HL-60 (cell line): ENCODE measurements at regions not wholly inside any gene's neighbourhood (a gene's known extent, or its start where the extent isn't known, plus 50 kb on each side); places are given as distances from the start of the nearest gene placed in this dataset.
"Not testable (repeated sequence)": the region's sequence is repeated elsewhere in the genome, so short reads cannot be mapped to it uniquely, and the experiment has no call there.

Experiments
- CTCF ChIP-seq: IDR thresholded peaks from one replicate; pipeline ENCODE4 v1.5.1; 2011; ENCODE audit warnings: low read length, control low read depth, inconsistent platforms; ENCODE audit not compliant: insufficient read depth
- GABPA ChIP-seq: IDR thresholded peaks from 2 replicates; pipeline ENCODE4 v1.6.1; 2012; ENCODE audit warnings: low read depth
- POLR2AphosphoS5 ChIP-seq: IDR thresholded peaks from 2 replicates; pipeline ENCODE4 v1.6.1; 2012; ENCODE audit warnings: low read depth
- REST ChIP-seq: IDR thresholded peaks from 2 replicates; pipeline ENCODE4 v1.6.1; 2012; ENCODE audit warnings: low read depth; ENCODE audit not compliant: insufficient replicate concordance
- SPI1 ChIP-seq: IDR thresholded peaks from 2 replicates; pipeline ENCODE4 v1.6.1; 2012; ENCODE audit warnings: low read depth, mild to moderate bottlenecking, borderline replicate concordance

GRCh38 chr1:148391323-148391722 lies 91.8 kb downstream of the PPIAL4G start:
- TF ChIP-seq CTCF, POLR2AphosphoS5, REST, GABPA, SPI1: not testable (repeated sequence)
